Left cardiac atrium (tissue), 4 donors: ENCODE measurements at regions not wholly inside any gene's neighbourhood (a gene's known extent, or its start where the extent isn't known, plus 50 kb on each side); places are given as distances from the start of the nearest gene placed in this dataset.

ENCODE experiments used
- ATAC-seq, 2 donors: fragments of 200-7000 bp; cut with Tn5 transposase; one replicate each; pipeline ENCODE4 v1.9.1; 2020; ENCODE audit warnings: mild to moderate bottlenecking in 2 of 2, moderate library complexity in 2 of 2
- DNase-seq: peaks from one replicate; pipeline ENCODE4 v3.0.0-alpha.2; 2020
- intact Hi-C, 2 donors: fragments of 100-400 bp; cut with DNase I; formaldehyde crosslinking; loops; one replicate each; pipeline versions ENCODE4 v1.14.1 to v1.15.1; 2022 to 2023
- donor health status: DM: no; HTN: yes; CAD: no.
- donor health status: DM: no; HTN: yes; CAD: no; lungs with severe emphysema.
- donor health status: DM: yes; HTN: yes; CAD: no.
- donor health status: Dilated cardiomyopathy.

GRCh38 chr13:71967990-71968389 lies 101.0 kb upstream of the DACH1 start:
- no peak for DNase-seq
- no peak for ATAC-seq
- intact Hi-C loops, result no loop called here

GRCh38 chr13:71964491-71965100 lies 97.6 kb upstream of the DACH1 start:
- no peak for ATAC-seq
- DNase-seq, result no peak
- intact Hi-C loops, result no loop called here

GRCh38 chr13:71962735-71963134 lies 95.7 kb upstream of the DACH1 start:
- no peak for ATAC-seq
- intact Hi-C loops, result no loop called here
- no peak for DNase-seq

DNA sequence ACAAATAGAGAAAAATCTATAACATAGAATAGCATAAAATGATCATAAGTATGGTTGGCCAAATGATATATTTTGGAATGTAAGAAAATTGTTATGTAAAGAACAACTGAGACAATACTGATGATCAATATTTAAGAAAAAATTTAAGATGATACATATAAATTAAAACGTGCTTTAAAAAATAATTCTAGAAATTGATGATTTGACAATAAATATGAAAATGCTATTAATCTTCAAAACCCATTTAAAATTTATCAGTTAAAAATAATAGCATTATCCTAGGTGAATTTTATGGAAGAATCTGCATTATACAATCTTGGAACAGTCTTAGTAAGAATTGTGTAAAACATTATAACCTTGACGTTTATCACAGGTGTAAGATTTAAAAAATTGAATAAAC lies 95.1 kb upstream of the DACH1 start:
- intact Hi-C loops, result no loop called here
- DNase-seq (no peak), ATAC-seq (no peak)

DNA sequence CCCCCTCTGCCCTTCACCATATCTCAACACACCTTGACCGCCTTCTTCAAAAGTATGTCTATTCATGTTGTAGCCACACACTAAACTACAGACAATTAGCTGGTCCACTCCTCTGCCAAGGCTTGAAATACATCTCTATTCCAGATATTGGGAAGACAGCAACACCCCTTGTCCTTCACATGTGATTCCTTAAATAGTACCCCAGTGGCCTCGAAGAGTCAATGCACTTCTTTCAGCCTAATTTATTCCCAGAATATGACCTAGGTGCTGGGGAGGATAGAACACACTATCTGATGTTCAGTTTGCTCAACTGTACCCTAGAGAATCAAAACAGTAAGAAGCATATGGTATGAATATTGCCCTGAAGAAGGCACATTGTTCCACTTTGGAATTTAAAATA lies 82.4 kb upstream of the DACH1 start:
- no peak for DNase-seq
- intact Hi-C loops, result no loop called here
- no peak for ATAC-seq

GRCh38 chr13:71939186-71939585 lies 72.2 kb upstream of the DACH1 start:
- intact Hi-C loops, result no loop called here
- ATAC-seq, result no peak
- no peak for DNase-seq

- DNase-seq (no peak), ATAC-seq (no peak)
- intact Hi-C loops, result no loop called here
These were observed 68.3 kb upstream of the DACH1 start for GRCh38 chr13:71935166-71935840.

DNA sequence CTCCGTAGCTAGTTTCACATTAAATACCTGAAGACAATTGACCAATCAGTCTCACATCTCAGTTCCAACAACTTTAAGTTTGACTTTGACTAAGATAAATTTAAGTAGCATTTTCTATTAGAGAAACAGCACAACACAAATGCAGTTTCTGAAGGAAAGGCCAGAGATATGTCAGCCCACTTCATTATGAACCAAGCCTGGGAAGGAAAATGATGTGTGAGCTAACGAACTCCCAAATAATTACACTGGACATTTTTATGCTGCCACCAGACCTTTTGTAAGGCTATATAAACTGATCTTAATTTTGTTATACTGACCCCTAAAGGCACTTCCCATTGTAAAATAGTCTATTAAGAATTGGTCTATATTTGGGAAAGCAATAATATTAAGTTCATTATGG lies 57.9 kb upstream of the DACH1 start:
- no peak for DNase-seq
- ATAC-seq, result no peak
- intact Hi-C loops, result no loop called here

DNA sequence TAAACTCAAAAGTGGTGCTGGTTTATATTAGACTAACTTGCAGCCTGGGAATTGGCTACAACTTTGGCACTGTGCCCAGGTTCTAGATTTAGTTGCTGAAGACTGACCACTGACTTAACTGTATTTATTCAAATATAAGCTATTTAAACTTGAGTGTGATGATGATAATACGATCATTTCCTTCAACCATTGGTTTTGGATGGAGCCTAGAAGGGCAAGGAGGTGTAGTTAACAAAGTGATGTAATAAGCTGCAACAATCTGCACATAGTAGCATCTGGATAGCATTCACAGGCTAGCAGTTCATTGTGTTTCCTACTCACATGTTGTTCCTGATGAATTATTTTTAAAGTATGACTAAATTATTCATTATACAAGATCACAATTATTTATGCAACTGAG lies 55.2 kb upstream of the DACH1 start:
- ATAC-seq, result no peak
- no peak for DNase-seq
- intact Hi-C loops, result no loop called here
